NT2/D1 (cell line): ENCODE measurements at regions not wholly inside any gene's neighbourhood (a gene's known extent, or its start where the extent isn't known, plus 50 kb on each side); places are given as distances from the start of the nearest gene placed in this dataset.

Experiments
- SUZ12 ChIP-seq: IDR thresholded peaks from 2 replicates; pipeline ENCODE4 v1.6.1; 2011; ENCODE audit not compliant: insufficient read length, insufficient read depth; ENCODE audit errors: extremely low read depth
- YY1 ChIP-seq: IDR thresholded peaks from 2 replicates; pipeline ENCODE4 v1.6.1; 2011; ENCODE audit not compliant: insufficient read length, insufficient read depth
- ZNF274 ChIP-seq: IDR thresholded peaks from 2 replicates; pipeline ENCODE4 v1.6.1; 2011; ENCODE audit warnings: mild to moderate bottlenecking, low read depth, low read length

GRCh38 chr11:27239305-27239942 lies 123.6 kb downstream of the CCDC34 start:
- TF ChIP-seq ZNF274 (no peak), YY1 (no peak), SUZ12 (no peak)
